ENCODE measurements at regions not wholly inside any gene's neighbourhood (a gene's known extent, or its start where the extent isn't known, plus 50 kb on each side); places are given as distances from the start of the nearest gene placed in this dataset.

GRCh38 chr15:52866698-52867097, 76.6 kb upstream of the ONECUT1 start:
- no peak for TF ChIP-seq CTCF (IDR thresholded peaks at IDR 0.05)
- no peak for TF ChIP-seq EZH2phosphoT487 (IDR thresholded peaks at IDR 0.05; ENCODE audit: borderline replicate concordance, low read depth)
- TF ChIP-seq POLR2AphosphoS5 (IDR thresholded peaks at IDR 0.05; ENCODE audit: low read depth, low read length) = no peak
- TF ChIP-seq USF2 (IDR thresholded peaks at IDR 0.05; ENCODE audit: borderline replicate concordance, low read depth, low read length) = no peak
- no peak for TF ChIP-seq RXRA (IDR thresholded peaks at IDR 0.05; ENCODE audit: borderline replicate concordance, low read depth)
- TF ChIP-seq GABPA (IDR thresholded peaks at IDR 0.05; ENCODE audit: low read depth) = no peak

All from SK-N-SH (cell line).